K562 (cell line): ENCODE measurements at regions not wholly inside any gene's neighbourhood (a gene's known extent, or its start where the extent isn't known, plus 50 kb on each side); places are given as distances from the start of the nearest gene placed in this dataset.

Experiments used
- E2F4 ChIP-seq: sonication (generic); formaldehyde crosslinking; IDR thresholded peaks from 2 replicates; pipeline ENCODE4 v1.8.0; 2022; ENCODE audit warnings: mild to moderate bottlenecking, low read depth, missing genetic modification reagents
- NCOA1 ChIP-seq: fragments of 450-650 bp; IDR thresholded peaks from 2 replicates; pipeline ENCODE4 v1.6.1; 2016; ENCODE audit warnings: low read depth
- PCBP1 ChIP-seq: fragments of 200-400 bp; formaldehyde crosslinking; IDR thresholded peaks from 2 replicates; pipeline ENCODE4 v1.6.1; 2018; ENCODE audit warnings: mild to moderate bottlenecking, low read depth, low read length; ENCODE audit not compliant: poor library complexity, severe bottlenecking
- RBM22 ChIP-seq: fragments of 200-400 bp; formaldehyde crosslinking; IDR thresholded peaks from 2 replicates; pipeline ENCODE4 v1.6.1; 2018; ENCODE audit warnings: low read length, low read depth; ENCODE audit not compliant: poor library complexity, severe bottlenecking
- RHOXF2B ChIP-seq: fragments of 250-450 bp; sonication (Bioruptor Pico); conservative IDR thresholded peaks from 2 replicates; pipeline ENCODE4 v1.5.1; 2021
- SMAD1 ChIP-seq: fragments of 150-350 bp; IDR thresholded peaks from 2 replicates; pipeline ENCODE4 v1.6.1; 2014; ENCODE audit warnings: low read length, low read depth; ENCODE audit not compliant: partially characterized antibody
- STAT6 ChIP-seq: sonication (generic); formaldehyde crosslinking; IDR thresholded peaks from 2 replicates; pipeline ENCODE4 v1.8.1; 2023; ENCODE audit warnings: mild to moderate bottlenecking, missing genetic modification reagents
- TCF7L2 ChIP-seq: fragments of 150-350 bp; IDR thresholded peaks from 2 replicates; pipeline ENCODE4 v1.6.1; 2016; ENCODE audit warnings: low read depth, mild to moderate bottlenecking, low read length, moderate library complexity
- TEAD2 ChIP-seq: fragments of 450-650 bp; IDR thresholded peaks from 2 replicates; pipeline ENCODE4 v1.6.1; 2016; ENCODE audit warnings: missing genetic modification characterization, control low read depth, missing compliant biosample characterization
- ZNF324 ChIP-seq: fragments of 250-450 bp; sonication (Bioruptor Pico); IDR thresholded peaks from 2 replicates; pipeline ENCODE4 v1.4.0; 2020; ENCODE audit warnings: mild to moderate bottlenecking
- ZNF407 ChIP-seq: fragments of 450-650 bp; IDR thresholded peaks from 2 replicates; pipeline ENCODE4 v1.6.1; 2016; ENCODE audit warnings: low read depth
- ZNF707 ChIP-seq: fragments of 250-450 bp; sonication (Bioruptor Pico); conservative IDR thresholded peaks from 2 replicates; pipeline ENCODE4 v1.8.0; 2022; ENCODE audit warnings: inconsistent platforms, mild to moderate bottlenecking, moderate library complexity
- ZNF830 ChIP-seq: fragments of 250-450 bp; sonication (Bioruptor Pico); IDR thresholded peaks from 2 replicates; pipeline ENCODE4 v1.5.0; 2021; ENCODE audit warnings: mild to moderate bottlenecking
- TF ChIP-seq, protein P1 (sequence below): fragments of 450-650 bp; formaldehyde crosslinking; IDR thresholded peaks from 2 replicates; pipeline ENCODE4 v1.4.0; 2022; ENCODE audit warnings: missing genetic modification characterization

DNA sequence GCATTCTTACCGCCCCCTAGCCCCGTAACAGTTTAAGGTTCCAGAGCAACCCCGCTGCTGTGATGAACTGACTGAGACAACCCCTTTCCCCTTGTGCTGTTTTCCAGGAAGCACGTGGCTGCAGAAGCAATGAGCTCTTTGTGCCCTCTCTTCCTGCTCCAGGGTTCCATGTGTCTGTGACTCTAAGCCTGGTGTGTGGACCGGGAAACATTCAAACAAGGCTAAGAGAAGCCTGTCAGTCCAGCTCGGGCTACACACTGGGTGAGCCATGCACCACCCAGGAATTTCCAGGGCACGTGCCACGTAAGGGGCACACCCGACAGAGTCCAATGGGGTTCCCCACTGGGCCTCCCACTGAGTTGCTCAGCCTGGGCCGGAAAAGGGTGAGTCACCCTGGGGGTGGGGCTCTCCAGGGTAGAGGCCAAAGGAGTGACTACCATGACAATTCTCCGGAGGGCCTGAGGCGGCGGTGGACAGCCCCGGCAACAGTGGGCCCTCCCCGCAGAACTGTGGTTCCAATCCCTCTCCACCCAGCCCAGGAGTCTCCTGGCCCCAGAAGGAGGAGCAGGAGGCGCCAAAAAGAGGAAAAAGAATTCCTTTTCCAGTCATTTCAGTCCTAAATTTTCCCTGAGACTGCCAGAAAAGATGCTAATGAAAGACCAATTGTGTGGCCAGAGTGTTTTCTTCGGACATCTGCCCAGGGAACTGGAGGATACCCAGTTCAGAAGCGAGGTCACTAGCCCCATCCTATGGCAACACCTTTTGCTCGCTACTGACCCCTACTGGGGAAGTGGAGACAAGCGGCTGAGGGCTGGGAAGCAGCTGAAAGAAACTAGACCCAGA is 157.8 kb upstream of the SLC1A4 start (continued):
- TF ChIP-seq, protein P1, sequence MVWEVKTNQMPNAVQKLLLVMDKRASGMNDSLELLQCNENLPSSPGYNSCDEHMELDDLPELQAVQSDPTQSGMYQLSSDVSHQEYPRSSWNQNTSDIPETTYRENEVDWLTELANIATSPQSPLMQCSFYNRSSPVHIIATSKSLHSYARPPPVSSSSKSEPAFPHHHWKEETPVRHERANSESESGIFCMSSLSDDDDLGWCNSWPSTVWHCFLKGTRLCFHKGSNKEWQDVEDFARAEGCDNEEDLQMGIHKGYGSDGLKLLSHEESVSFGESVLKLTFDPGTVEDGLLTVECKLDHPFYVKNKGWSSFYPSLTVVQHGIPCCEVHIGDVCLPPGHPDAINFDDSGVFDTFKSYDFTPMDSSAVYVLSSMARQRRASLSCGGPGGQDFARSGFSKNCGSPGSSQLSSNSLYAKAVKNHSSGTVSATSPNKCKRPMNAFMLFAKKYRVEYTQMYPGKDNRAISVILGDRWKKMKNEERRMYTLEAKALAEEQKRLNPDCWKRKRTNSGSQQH, result 0 out of 2 replicates have a peak, but pooled peaks have one; percentile 2
- TF ChIP-seq TCF7L2 (no peak), ZNF324 (no peak), RHOXF2B (CRISPR knock-in tag) (peak; percentile 62; the same call in 1 of the 2 replicates), PCBP1 (no peak), ZNF407 (no peak), STAT6 (CRISPR knock-in tag) (0 out of 2 replicates have a peak, but pooled peaks have one; percentile 64), NCOA1 (0 out of 2 replicates have a peak, but pooled peaks have one; percentile 24), ZNF707 (CRISPR knock-in tag) (no peak), RBM22 (no peak), TEAD2 (tag) (no peak), ZNF830 (CRISPR knock-in tag) (0 out of 2 replicates have a peak, but pooled peaks have one; percentile 70), E2F4 (CRISPR knock-in tag) (no peak), SMAD1 (no peak)
